Omental fat pad (tissue), 3 donors: ENCODE measurements at regions not wholly inside any gene's neighbourhood (a gene's known extent, or its start where the extent isn't known, plus 50 kb on each side); places are given as distances from the start of the nearest gene placed in this dataset.
A peak's percentile ranks its signal among the peaks of the same experiment; 100 is the strongest.

Source experiments
- ATAC-seq: fragments of 150-250 bp; one replicate; pipeline ENCODE4 v1.9.1; 2016; ENCODE audit warnings: mild to moderate bottlenecking, moderate library complexity; ENCODE audit not compliant: low FRiP score
- DNase-seq: peaks from one replicate; pipeline ENCODE4 v3.0.0-alpha.2; 2019; ENCODE audit warnings: low spot score
- TF ChIP-seq, protein P1 (sequence below), 3 donors: fragments of 450-650 bp; IDR thresholded peaks; one replicate each; pipeline ENCODE4 v1.5.1; 2016 to 2017; ENCODE audit warnings: antibody characterized with exemption in 3 of 3, mild to moderate bottlenecking in 3 of 3, moderate library complexity in 2 of 3

DNA sequence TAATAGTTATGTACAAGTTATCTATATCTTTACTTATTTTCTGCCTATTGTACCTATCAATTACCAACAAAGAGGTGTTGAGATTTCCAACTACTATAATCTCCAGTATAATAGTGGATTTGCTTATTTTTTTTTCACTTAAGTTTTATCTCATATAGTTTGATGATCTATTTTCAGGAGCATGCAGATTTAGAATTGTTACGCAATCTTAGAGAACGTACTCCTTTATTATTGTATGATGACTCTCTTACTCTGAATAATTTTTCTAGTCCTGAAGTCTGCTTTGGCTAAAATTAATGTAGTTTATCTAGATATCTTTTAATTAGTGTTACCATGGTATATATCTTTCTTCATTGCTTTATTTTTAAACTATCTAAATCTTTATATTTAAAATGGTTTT is 205.2 kb downstream of the SCG2 start:
- TF ChIP-seq, protein P1, sequence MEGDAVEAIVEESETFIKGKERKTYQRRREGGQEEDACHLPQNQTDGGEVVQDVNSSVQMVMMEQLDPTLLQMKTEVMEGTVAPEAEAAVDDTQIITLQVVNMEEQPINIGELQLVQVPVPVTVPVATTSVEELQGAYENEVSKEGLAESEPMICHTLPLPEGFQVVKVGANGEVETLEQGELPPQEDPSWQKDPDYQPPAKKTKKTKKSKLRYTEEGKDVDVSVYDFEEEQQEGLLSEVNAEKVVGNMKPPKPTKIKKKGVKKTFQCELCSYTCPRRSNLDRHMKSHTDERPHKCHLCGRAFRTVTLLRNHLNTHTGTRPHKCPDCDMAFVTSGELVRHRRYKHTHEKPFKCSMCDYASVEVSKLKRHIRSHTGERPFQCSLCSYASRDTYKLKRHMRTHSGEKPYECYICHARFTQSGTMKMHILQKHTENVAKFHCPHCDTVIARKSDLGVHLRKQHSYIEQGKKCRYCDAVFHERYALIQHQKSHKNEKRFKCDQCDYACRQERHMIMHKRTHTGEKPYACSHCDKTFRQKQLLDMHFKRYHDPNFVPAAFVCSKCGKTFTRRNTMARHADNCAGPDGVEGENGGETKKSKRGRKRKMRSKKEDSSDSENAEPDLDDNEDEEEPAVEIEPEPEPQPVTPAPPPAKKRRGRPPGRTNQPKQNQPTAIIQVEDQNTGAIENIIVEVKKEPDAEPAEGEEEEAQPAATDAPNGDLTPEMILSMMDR (IDR thresholded peaks at IDR 0.05) = no peak
- no peak for DNase-seq
- ATAC-seq = peak; percentile 39

DNA sequence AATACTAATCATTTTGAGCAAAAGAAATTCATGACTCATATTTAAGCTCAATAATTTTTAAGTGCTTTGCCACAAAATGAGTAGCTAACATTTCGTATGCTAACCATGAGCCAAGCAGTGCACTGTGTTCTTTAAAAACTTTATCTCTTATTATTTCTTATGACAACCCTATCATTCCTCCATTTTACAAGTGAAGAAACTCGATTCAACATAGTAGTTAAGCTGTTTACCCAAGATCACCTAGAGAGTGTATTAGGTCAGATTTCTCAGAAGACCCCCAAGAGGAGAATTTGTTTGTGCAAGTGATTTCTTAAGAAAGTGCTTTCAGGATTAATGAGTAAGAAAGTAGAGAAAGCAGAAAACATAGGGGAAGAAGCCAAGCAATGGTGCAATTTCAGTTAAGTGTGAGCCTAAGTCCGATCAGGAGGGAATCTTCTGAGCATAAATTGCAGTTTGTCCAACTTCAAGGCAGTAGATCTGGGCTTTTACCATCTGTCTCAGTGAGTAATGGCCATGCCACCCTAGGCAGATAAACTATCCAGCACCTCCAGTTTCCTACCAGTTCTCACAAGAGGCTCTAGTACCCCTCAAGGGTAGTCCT is 202.7 kb downstream of the SCG2 start:
- ATAC-seq = peak; percentile 90
- TF ChIP-seq, protein P1 (IDR thresholded peaks at IDR 0.05) = no peak
- DNase-seq = no peak

DNA sequence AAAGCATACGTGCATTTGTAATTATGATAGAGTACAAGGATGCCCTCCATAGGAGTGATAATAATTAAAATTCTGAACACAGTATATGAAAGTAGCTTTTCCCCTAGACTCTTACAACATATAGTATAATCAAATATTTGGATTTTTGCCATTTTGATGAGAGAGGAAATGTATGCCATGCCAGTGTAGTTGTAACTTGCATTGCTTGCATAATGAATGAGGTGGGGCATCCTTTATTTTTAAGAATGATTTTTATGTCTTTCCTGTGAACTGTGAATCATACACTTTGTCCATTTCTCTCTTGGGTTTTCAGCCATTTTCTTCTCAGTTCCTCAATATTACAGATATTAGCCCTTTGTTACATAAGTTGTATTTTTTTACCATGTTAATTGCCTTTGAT is 197.5 kb downstream of the SCG2 start:
- no peak for DNase-seq
- TF ChIP-seq, protein P1 (IDR thresholded peaks at IDR 0.05) = no peak
- no peak for ATAC-seq

DNA sequence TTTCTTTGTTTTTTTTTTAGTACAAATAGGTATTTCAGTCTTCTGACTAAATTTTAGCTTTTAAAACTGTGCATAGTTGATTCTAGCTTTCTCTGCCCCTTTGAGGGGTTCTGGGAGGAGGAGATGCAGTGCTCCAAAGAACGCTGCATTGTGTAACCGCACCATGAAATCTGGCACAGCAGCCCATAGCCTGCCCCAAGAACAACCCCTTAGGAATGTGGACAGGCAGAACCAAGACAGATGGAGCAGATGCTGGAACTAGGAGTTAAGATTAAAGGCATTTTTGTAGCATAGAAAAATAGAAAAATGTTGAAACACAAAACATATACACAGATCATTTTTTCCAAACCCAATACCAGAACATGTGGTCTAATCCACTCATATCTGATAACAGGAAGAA is 187.5 kb downstream of the SCG2 start:
- TF ChIP-seq, protein P1 (IDR thresholded peaks at IDR 0.05) = no peak
- peak; percentile 95 for ATAC-seq
- peak; percentile 28 for DNase-seq

DNA sequence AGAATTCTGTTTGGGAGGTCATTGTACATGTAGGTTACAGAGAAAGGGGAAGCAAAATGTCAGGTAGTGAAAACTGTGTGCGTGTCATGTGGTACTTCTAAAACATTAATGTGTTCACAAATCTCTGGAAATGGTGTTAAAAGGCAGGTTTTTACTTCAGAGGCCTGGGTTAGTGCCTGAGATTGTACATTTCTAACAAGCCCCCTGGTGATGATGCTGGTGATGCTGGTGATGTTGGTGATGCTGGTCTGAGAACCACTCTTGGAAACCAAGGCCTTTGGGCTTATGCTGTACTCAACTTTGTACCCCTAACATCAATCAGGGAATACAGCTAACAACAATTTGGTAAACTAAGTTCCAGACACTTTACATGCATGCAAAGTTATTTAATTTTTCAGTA is 187.1 kb downstream of the SCG2 start:
- ATAC-seq (no peak), DNase-seq (no peak)
- TF ChIP-seq, protein P1 (IDR thresholded peaks at IDR 0.05) = no peak

DNA sequence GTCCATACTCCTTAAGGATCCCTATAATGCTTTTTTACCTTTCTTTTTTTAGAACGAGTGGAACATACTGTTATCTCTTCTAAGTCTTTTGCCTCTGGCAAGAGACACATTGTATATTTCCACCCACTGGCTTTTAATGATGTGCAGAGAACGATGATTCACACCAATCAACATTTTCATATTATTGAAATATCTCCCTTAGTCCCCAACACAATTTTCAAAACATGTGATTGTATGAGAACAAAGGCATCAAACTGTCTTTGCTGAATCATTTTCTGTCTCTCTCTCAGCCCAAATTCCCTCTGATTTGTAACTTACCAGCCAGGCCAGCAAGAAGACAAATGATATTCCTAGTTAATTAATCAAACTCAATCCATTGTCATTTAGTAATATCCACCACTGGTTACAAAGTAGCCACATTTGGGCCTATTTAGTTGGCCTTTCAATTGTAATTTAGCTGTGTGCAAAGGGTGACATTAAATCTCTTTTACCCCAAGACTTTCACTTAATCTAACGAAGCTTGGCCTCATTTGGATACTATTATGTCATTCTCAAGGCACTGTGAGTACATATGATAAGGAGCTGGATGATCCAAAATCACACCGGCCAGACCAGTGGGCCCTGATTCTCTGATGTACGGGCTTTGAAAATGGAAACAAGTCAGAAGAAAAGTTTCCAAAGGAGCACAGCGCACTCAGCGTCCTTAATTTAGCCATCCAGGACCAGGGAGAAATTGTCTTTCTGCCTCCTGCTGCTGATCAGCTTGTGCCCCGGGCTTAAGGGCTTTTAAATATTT is 185.1 kb downstream of the SCG2 start:
- TF ChIP-seq, protein P1 (IDR thresholded peaks at IDR 0.05) = no peak
- ATAC-seq = peak; percentile 61
- no peak for DNase-seq

DNA sequence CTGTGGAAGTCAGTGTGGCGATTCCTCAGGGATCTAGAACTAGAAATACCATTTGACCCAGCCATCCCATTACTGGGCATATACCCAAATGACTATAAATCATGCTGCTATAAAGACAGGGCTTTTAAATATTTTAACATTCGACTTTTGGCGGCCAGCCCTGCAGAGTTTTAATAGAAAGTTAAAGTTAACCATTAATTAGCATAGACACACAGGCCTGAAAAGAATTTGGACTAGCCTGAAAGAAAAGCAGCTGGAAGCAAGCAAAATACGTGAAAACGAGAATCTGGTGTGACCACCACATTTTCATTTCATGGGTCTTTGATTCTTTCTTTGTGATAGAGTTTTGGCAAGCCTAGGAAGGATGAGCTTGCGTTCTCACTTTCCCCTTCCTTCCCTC is 184.0 kb downstream of the SCG2 start:
- no peak for DNase-seq
- ATAC-seq = no peak
- TF ChIP-seq, protein P1 (IDR thresholded peaks at IDR 0.05) = no peak
